ENCODE measurements at regions not wholly inside any gene's neighbourhood (a gene's known extent, or its start where the extent isn't known, plus 50 kb on each side); places are given as distances from the start of the nearest gene placed in this dataset.

GRCh38 chr6:67591910-67592309 is 1043.2 kb upstream of the ADGRB3 start:
- no peak for ATAC-seq
- H3K4me3 Mint-ChIP-seq, result no peak overlapping the region
- no peaks in the 10 kb centered on the region for H3K9me3 ChIP-seq (ENCODE audit: control insufficient read depth, low read length, poor library complexity, severe bottlenecking)
- no peaks in the 10 kb centered on the region for H3K4me1 Mint-ChIP-seq
- H3K27ac Mint-ChIP-seq, result no peak overlapping the region
- H3K27me3 Mint-ChIP-seq, result no peaks in the 10 kb centered on the region
- no peak for DNase-seq
- no peaks in the 10 kb centered on the region for H3K36me3 Mint-ChIP-seq (ENCODE audit: low read depth)

GRCh38 chr6:67567842-67568241 is 1067.2 kb upstream of the ADGRB3 start:
- H3K9me3 ChIP-seq (ENCODE audit: control insufficient read depth, low read length, poor library complexity, severe bottlenecking), result no peaks in the 10 kb centered on the region
- Mint-ChIP-seq H3K4me1 (no peaks in the 10 kb centered on the region), H3K4me3 (no peak overlapping the region), H3K36me3 (ENCODE audit: low read depth) (no peaks in the 10 kb centered on the region), H3K27ac (no peak overlapping the region), H3K27me3 (no peaks in the 10 kb centered on the region)
- DNase-seq (no peak), ATAC-seq (no peak)

GRCh38 chr6:67563671-67564070 is 1071.4 kb upstream of the ADGRB3 start:
- Mint-ChIP-seq H3K27ac (no peak overlapping the region), H3K36me3 (ENCODE audit: low read depth) (no peaks in the 10 kb centered on the region), H3K27me3 (no peaks in the 10 kb centered on the region), H3K4me3 (no peak overlapping the region), H3K4me1 (no peaks in the 10 kb centered on the region)
- DNase-seq (no peak), ATAC-seq (no peak)
- H3K9me3 ChIP-seq (ENCODE audit: control insufficient read depth, low read length, poor library complexity, severe bottlenecking), result no peaks in the 10 kb centered on the region

- Mint-ChIP-seq H3K4me3 (no peak overlapping the region), H3K27ac (no peak overlapping the region), H3K36me3 (ENCODE audit: low read depth) (no peaks in the 10 kb centered on the region), H3K4me1 (no peaks in the 10 kb centered on the region), H3K27me3 (no peaks in the 10 kb centered on the region)
- H3K9me3 ChIP-seq (ENCODE audit: control insufficient read depth, low read length, poor library complexity, severe bottlenecking), result no peaks in the 10 kb centered on the region
- no peak for DNase-seq
- no peak for ATAC-seq
These were observed 1075.0 kb upstream of the ADGRB3 start for GRCh38 chr6:67560068-67560467.

GRCh38 chr6:67558985-67559384 is 1076.1 kb upstream of the ADGRB3 start:
- no peaks in the 10 kb centered on the region for H3K9me3 ChIP-seq (ENCODE audit: control insufficient read depth, low read length, poor library complexity, severe bottlenecking)
- DNase-seq (no peak), ATAC-seq (no peak)
- Mint-ChIP-seq H3K27me3 (no peaks in the 10 kb centered on the region), H3K36me3 (ENCODE audit: low read depth) (no peaks in the 10 kb centered on the region), H3K27ac (no peak overlapping the region), H3K4me1 (no peaks in the 10 kb centered on the region), H3K4me3 (no peak overlapping the region)

GRCh38 chr6:67544851-67545452 is 1090.1 kb upstream of the ADGRB3 start:
- H3K9me3 ChIP-seq (ENCODE audit: control insufficient read depth, low read length, poor library complexity, severe bottlenecking), result no peaks in the 10 kb centered on the region
- no peaks in the 10 kb centered on the region for H3K27me3 Mint-ChIP-seq
- H3K4me1 Mint-ChIP-seq, result no peaks in the 10 kb centered on the region
- ATAC-seq (no peak), DNase-seq (no peak)
- H3K36me3 Mint-ChIP-seq (ENCODE audit: low read depth), result no peaks in the 10 kb centered on the region
- H3K27ac Mint-ChIP-seq, result no peak overlapping the region
- H3K4me3 Mint-ChIP-seq, result no peak overlapping the region

GRCh38 chr6:67541586-67541985 is 1093.5 kb upstream of the ADGRB3 start:
- Mint-ChIP-seq H3K4me3 (no peak overlapping the region), H3K27me3 (no peaks in the 10 kb centered on the region), H3K36me3 (ENCODE audit: low read depth) (no peaks in the 10 kb centered on the region), H3K27ac (no peak overlapping the region), H3K4me1 (no peaks in the 10 kb centered on the region)
- ATAC-seq (no peak), DNase-seq (no peak)
- no peaks in the 10 kb centered on the region for H3K9me3 ChIP-seq (ENCODE audit: control insufficient read depth, low read length, poor library complexity, severe bottlenecking)

GRCh38 chr6:67538032-67538431 is 1097.0 kb upstream of the ADGRB3 start:
- Mint-ChIP-seq H3K27ac (no peak overlapping the region), H3K27me3 (no peaks in the 10 kb centered on the region), H3K4me3 (no peak overlapping the region), H3K4me1 (no peaks in the 10 kb centered on the region), H3K36me3 (ENCODE audit: low read depth) (no peaks in the 10 kb centered on the region)
- no peak for ATAC-seq
- H3K9me3 ChIP-seq (ENCODE audit: control insufficient read depth, low read length, poor library complexity, severe bottlenecking), result no peaks in the 10 kb centered on the region
- no peak for DNase-seq

- no peaks in the 10 kb centered on the region for H3K4me1 Mint-ChIP-seq
- no peak overlapping the region for H3K27ac Mint-ChIP-seq
- no peaks in the 10 kb centered on the region for H3K9me3 ChIP-seq (ENCODE audit: control insufficient read depth, low read length, poor library complexity, severe bottlenecking)
- DNase-seq (no peak), ATAC-seq (no peak)
- H3K27me3 Mint-ChIP-seq, result no peaks in the 10 kb centered on the region
- H3K4me3 Mint-ChIP-seq, result no peak overlapping the region
- no peaks in the 10 kb centered on the region for H3K36me3 Mint-ChIP-seq (ENCODE audit: low read depth)
These were observed 1099.1 kb upstream of the ADGRB3 start for GRCh38 chr6:67535946-67536345.

- DNase-seq, result no peak
- H3K36me3 Mint-ChIP-seq (ENCODE audit: low read depth), result no peaks in the 10 kb centered on the region
- H3K27ac Mint-ChIP-seq, result no peak overlapping the region
- no peaks in the 10 kb centered on the region for H3K9me3 ChIP-seq (ENCODE audit: control insufficient read depth, low read length, poor library complexity, severe bottlenecking)
- H3K27me3 Mint-ChIP-seq, result no peaks in the 10 kb centered on the region
- ATAC-seq, result no peak
- no peak overlapping the region for H3K4me3 Mint-ChIP-seq
- no peaks in the 10 kb centered on the region for H3K4me1 Mint-ChIP-seq
These were observed 1128.7 kb upstream of the ADGRB3 start for GRCh38 chr6:67506352-67506751.

- no peaks in the 10 kb centered on the region for H3K27me3 Mint-ChIP-seq
- H3K27ac Mint-ChIP-seq, result no peak overlapping the region
- no peak for DNase-seq
These were observed 1133.3 kb upstream of the ADGRB3 start for GRCh38 chr6:67501755-67502154.

GRCh38 chr6:67497749-67498148 is 1137.3 kb upstream of the ADGRB3 start:
- H3K4me1 Mint-ChIP-seq, result no peaks in the 10 kb centered on the region
- no peaks in the 10 kb centered on the region for H3K36me3 Mint-ChIP-seq (ENCODE audit: low read depth)
- H3K27me3 Mint-ChIP-seq, result no peaks in the 10 kb centered on the region
- DNase-seq (no peak), ATAC-seq (no peak)
- no peak overlapping the region for H3K27ac Mint-ChIP-seq
- H3K9me3 ChIP-seq (ENCODE audit: control insufficient read depth, low read length, poor library complexity, severe bottlenecking), result no peaks in the 10 kb centered on the region
- H3K4me3 Mint-ChIP-seq, result no peak overlapping the region

More at GRCh38 chr6:67501755-67502154, 1133.3 kb upstream of the ADGRB3 start:
- Mint-ChIP-seq H3K4me1 (no peaks in the 10 kb centered on the region), H3K36me3 (ENCODE audit: low read depth) (no peaks in the 10 kb centered on the region), H3K4me3 (no peak overlapping the region)
- no peaks in the 10 kb centered on the region for H3K9me3 ChIP-seq (ENCODE audit: control insufficient read depth, low read length, poor library complexity, severe bottlenecking)
- ATAC-seq, result no peak

GRCh38 chr6:67496191-67496590 is 1138.9 kb upstream of the ADGRB3 start:
- no peaks in the 10 kb centered on the region for H3K9me3 ChIP-seq (ENCODE audit: control insufficient read depth, low read length, poor library complexity, severe bottlenecking)
- Mint-ChIP-seq H3K36me3 (ENCODE audit: low read depth) (no peaks in the 10 kb centered on the region), H3K4me1 (no peaks in the 10 kb centered on the region), H3K4me3 (no peak overlapping the region), H3K27me3 (no peaks in the 10 kb centered on the region), H3K27ac (no peak overlapping the region)
- ATAC-seq, result no peak
- DNase-seq, result no peak

GRCh38 chr6:67493682-67494081 is 1141.4 kb upstream of the ADGRB3 start:
- Mint-ChIP-seq H3K4me1 (no peaks in the 10 kb centered on the region), H3K27ac (no peak overlapping the region), H3K27me3 (no peaks in the 10 kb centered on the region), H3K36me3 (ENCODE audit: low read depth) (no peaks in the 10 kb centered on the region), H3K4me3 (no peak overlapping the region)
- H3K9me3 ChIP-seq (ENCODE audit: control insufficient read depth, low read length, poor library complexity, severe bottlenecking), result no peaks in the 10 kb centered on the region
- DNase-seq (no peak), ATAC-seq (no peak)

Data from T-helper 17 cell (primary cell).